ENCODE measurements at regions not wholly inside any gene's neighbourhood (a gene's known extent, or its start where the extent isn't known, plus 50 kb on each side); places are given as distances from the start of the nearest gene placed in this dataset.

- no peak for TF ChIP-seq CTCF (IDR thresholded peaks at IDR 0.05)
- TF ChIP-seq POLR2A (IDR thresholded peaks at IDR 0.05) = no peak
Observed at GRCh38 chr3:124256599-124256998, 264.7 kb upstream of the ROPN1 start.

Measured in Peyer's patch (tissue), 4 donors.